ENCODE measurements at regions not wholly inside any gene's neighbourhood (a gene's known extent, or its start where the extent isn't known, plus 50 kb on each side); places are given as distances from the start of the nearest gene placed in this dataset.
A peak's percentile ranks its signal among the peaks of the same experiment; 100 is the strongest.

DNA sequence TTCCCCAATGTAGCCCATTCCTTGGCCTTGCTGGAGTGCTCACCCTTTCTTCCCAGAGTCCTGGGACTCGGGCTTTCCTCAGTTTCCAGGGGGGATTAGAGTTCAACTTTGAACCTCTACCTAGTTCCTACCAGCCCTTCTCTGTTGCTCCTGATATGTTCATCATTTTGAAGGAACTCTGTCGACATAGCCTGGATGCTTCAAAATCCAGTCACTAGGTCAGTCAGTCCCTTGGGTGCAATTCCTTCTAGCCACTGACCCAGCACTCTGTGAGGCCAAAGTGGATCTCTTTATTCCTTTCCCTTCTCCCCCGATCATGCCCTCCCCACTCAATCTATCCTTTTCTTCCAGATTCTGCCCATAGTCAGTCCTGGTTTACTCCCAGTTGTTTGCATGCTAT, 72.3 kb upstream of the TMCC3 start:
- intact Hi-C loops (cut with DNase I; ENCODE audit: low total_unique reads) (no loop called here), in situ Hi-C loops (cut with MboI; ENCODE audit: low sequenced_read_pairs in 4 of 4) (no loop called here)
- Histone ChIP-seq H3K36me3 (no peaks in the 10 kb centered on the region), H3K9me3 (no peaks in the 10 kb centered on the region), H3K4me3 (no peak overlapping the region), H3K4me1 (peaks cover 0 to 3% of the 10 kb centered on the region in 2 donors), H3K27ac (no peak overlapping the region), H3K27me3 (no peaks in the 10 kb centered on the region)
- TF ChIP-seq, protein P1, sequence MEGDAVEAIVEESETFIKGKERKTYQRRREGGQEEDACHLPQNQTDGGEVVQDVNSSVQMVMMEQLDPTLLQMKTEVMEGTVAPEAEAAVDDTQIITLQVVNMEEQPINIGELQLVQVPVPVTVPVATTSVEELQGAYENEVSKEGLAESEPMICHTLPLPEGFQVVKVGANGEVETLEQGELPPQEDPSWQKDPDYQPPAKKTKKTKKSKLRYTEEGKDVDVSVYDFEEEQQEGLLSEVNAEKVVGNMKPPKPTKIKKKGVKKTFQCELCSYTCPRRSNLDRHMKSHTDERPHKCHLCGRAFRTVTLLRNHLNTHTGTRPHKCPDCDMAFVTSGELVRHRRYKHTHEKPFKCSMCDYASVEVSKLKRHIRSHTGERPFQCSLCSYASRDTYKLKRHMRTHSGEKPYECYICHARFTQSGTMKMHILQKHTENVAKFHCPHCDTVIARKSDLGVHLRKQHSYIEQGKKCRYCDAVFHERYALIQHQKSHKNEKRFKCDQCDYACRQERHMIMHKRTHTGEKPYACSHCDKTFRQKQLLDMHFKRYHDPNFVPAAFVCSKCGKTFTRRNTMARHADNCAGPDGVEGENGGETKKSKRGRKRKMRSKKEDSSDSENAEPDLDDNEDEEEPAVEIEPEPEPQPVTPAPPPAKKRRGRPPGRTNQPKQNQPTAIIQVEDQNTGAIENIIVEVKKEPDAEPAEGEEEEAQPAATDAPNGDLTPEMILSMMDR (IDR thresholded peaks at IDR 0.05 in 4 of 5, conservative IDR thresholded peaks at IDR 0.05 in 1 of 5) = no peak
- no peak for ATAC-seq
- DNase-seq = no peak

DNA sequence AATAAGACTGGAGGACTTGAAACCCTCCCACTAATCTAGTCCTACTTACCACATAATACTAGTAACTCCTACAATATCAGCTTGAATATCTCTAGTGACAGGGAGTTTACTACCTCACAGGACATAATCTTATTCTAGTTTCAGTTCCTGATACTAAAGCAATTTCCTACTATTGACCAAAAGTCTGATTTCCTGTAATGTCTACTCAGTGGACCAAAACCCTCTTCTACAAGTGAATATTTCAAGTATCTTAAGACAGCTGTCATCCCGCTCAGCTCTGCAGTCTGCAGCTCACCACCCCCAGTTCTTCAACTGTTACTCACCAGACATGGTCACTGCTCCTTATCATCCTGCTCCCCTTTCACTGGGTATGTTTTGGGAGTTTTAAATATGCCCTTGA, 70.8 kb upstream of the TMCC3 start:
- DNase-seq = no peak
- Histone ChIP-seq H3K4me1 (peaks cover 2 to 16% of the 10 kb centered on the region in 2 donors), H3K9me3 (no peaks in the 10 kb centered on the region), H3K36me3 (no peaks in the 10 kb centered on the region), H3K27me3 (no peaks in the 10 kb centered on the region), H3K4me3 (no peak overlapping the region), H3K27ac (no peak overlapping the region)
- TF ChIP-seq, protein P1 (IDR thresholded peaks at IDR 0.05 in 4 of 5, conservative IDR thresholded peaks at IDR 0.05 in 1 of 5) = no peak
- TF ChIP-seq POLR2A (IDR thresholded peaks at IDR 0.05) = no peak
- in situ Hi-C loops (cut with MboI; ENCODE audit: low sequenced_read_pairs in 4 of 4) (no loop called here), intact Hi-C loops (cut with DNase I; ENCODE audit: low total_unique reads) (no loop called here)
- ATAC-seq = no peak

DNA sequence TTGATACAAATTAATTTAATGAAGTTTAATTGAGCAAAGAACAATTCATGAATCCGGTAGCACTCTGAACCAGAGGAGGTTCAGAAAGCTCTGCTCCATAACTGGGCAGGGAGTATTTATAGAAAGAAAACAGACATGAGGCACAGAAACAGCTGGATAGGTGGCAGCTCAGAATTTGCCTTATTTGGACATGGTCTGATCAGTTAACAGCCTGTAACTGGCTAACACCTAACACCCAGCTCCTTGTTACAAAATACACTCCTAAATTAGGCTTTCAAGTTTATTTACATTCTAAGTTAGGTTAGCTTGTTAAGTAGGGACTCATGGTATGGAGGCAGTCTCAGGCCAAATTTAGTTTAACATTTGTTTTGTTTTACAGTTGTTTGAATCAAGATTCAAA, 67.8 kb upstream of the TMCC3 start:
- Histone ChIP-seq H3K4me1 (peaks cover 18 to 32% of the 10 kb centered on the region in 2 donors), H3K4me3 (no peak overlapping the region), H3K27me3 (no peaks in the 10 kb centered on the region), H3K27ac (peak overlapping the region in 2 of 4 donors; percentile 43 to 55), H3K9me3 (no peaks in the 10 kb centered on the region), H3K36me3 (no peaks in the 10 kb centered on the region)
- peak; percentile 43 to 60 for ATAC-seq
- in situ Hi-C loops (cut with MboI; ENCODE audit: low sequenced_read_pairs in 4 of 4) = no loop called here
- no peak for TF ChIP-seq POLR2A (IDR thresholded peaks at IDR 0.05)
- TF ChIP-seq, protein P1 (IDR thresholded peaks at IDR 0.05 in 4 of 5, conservative IDR thresholded peaks at IDR 0.05 in 1 of 5) = no peak
- DNase-seq = peak in 1 of 2 donors; percentile 19
- intact Hi-C loops (cut with DNase I; ENCODE audit: low total_unique reads) = no loop called here

DNA sequence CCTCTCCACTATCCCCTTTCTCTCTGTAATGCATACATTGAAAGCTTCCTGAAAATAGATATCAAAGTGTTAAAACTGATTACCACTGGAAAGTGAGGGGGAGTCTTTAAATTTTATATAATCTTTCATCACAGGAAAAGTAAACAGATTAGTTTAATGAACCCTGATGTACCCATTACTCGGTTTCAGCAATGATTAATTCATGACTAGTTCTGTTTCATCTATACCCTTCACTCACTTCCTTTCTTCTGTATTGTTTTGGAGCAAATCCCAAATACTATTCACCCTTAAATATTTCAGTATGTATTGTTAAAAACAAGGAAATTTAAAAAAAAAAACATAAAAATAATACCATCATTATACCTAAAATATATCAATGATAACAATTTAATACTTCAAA, 67.3 kb upstream of the TMCC3 start:
- H3K36me3 ChIP-seq = no peaks in the 10 kb centered on the region
- in situ Hi-C loops (cut with MboI; ENCODE audit: low sequenced_read_pairs in 4 of 4) (no loop called here), intact Hi-C loops (cut with DNase I; ENCODE audit: low total_unique reads) (no loop called here)
- ATAC-seq (no peak), DNase-seq (no peak)
- TF ChIP-seq, protein P1 (IDR thresholded peaks at IDR 0.05 in 4 of 5, conservative IDR thresholded peaks at IDR 0.05 in 1 of 5) = no peak
- TF ChIP-seq POLR2A (IDR thresholded peaks at IDR 0.05) = no peak
- H3K27ac ChIP-seq = peak overlapping the region in 2 of 4 donors; percentile 43 to 55
- H3K4me3 ChIP-seq = no peak overlapping the region
- H3K4me1 ChIP-seq = peaks cover 23 to 36% of the 10 kb centered on the region in 2 donors
- H3K9me3 ChIP-seq = no peaks in the 10 kb centered on the region
- H3K27me3 ChIP-seq = no peaks in the 10 kb centered on the region

DNA sequence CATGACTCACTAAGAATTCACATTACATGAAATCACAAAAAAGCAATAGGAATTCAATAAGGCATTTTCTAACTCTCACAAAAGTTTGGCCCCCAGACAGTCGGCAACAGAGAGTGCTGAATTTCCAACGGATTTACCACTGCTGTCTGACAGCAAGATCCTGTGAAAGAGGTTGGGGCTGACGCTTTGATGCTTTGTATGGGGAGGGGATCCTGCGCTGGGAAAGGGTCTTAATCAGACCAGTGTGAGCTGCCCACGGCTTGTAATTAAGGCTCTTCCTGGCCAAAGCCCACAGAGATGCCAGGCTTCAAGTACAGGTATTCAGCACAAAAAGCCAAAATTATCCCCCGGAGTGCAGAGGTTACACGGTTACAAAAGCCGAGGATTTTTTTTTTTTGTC, 66.8 kb upstream of the TMCC3 start:
- in situ Hi-C loops (cut with MboI; ENCODE audit: low sequenced_read_pairs in 4 of 4) (no loop called here), intact Hi-C loops (cut with DNase I; ENCODE audit: low total_unique reads) (no loop called here)
- Histone ChIP-seq H3K9me3 (no peaks in the 10 kb centered on the region), H3K4me1 (peaks cover 27 to 37% of the 10 kb centered on the region in 2 donors), H3K4me3 (no peak overlapping the region), H3K27ac (peak overlapping the region in 2 of 4 donors; percentile 43 to 55), H3K36me3 (no peaks in the 10 kb centered on the region), H3K27me3 (no peaks in the 10 kb centered on the region)
- ATAC-seq (no peak), DNase-seq (no peak)
- no peak for TF ChIP-seq POLR2A (IDR thresholded peaks at IDR 0.05)
- TF ChIP-seq, protein P1 (IDR thresholded peaks at IDR 0.05 in 4 of 5, conservative IDR thresholded peaks at IDR 0.05 in 1 of 5) = no peak

Data from gastrocnemius medialis (tissue), 4 donors.